Germinal center (tissue), 1 donor: ENCODE measurements at regions not wholly inside any gene's neighbourhood (a gene's known extent, or its start where the extent isn't known, plus 50 kb on each side); places are given as distances from the start of the nearest gene placed in this dataset.
"Not testable (repeated sequence)": the region's sequence is repeated elsewhere in the genome, so short reads cannot be mapped to it uniquely, and the experiment has no call there.

Experiments
- DNase-seq: peaks from one replicate; pipeline ENCODE4 v3.0.0; 2012; ENCODE audit warnings: mixed read lengths, low spot score

- DNase-seq, result no peak
Measured at GRCh38 chr4:160485071-160485687, 1382.3 kb downstream of the RAPGEF2 start.

- no peak for DNase-seq
Measured at GRCh38 chr4:160492181-160492580, 1389.3 kb downstream of the RAPGEF2 start.

- DNase-seq, result no peak
Measured at GRCh38 chr4:160493206-160493605, 1390.3 kb downstream of the RAPGEF2 start.

- no peak for DNase-seq
Measured at GRCh38 chr4:160495356-160495755, 1392.5 kb downstream of the RAPGEF2 start.

GRCh38 chr4:160498211-160498610, 1395.3 kb downstream of the RAPGEF2 start:
- DNase-seq, result no peak

- no peak for DNase-seq
Measured at GRCh38 chr4:160505724-160506123, 1402.8 kb downstream of the RAPGEF2 start.

- no peak for DNase-seq
Measured at GRCh38 chr4:160510928-160511327, 1408.0 kb downstream of the RAPGEF2 start.

GRCh38 chr4:160514126-160514525, 1411.2 kb downstream of the RAPGEF2 start:
- no peak for DNase-seq

- DNase-seq, result no peak
Measured at GRCh38 chr4:160523231-160523630, 1420.4 kb downstream of the RAPGEF2 start.

GRCh38 chr4:160537681-160538080, 1434.8 kb downstream of the RAPGEF2 start:
- no peak for DNase-seq

- DNase-seq, result no peak
Measured at GRCh38 chr4:160546201-160546600, 1443.3 kb downstream of the RAPGEF2 start.

GRCh38 chr4:160549951-160550519, 1447.2 kb downstream of the RAPGEF2 start:
- not testable (repeated sequence) for DNase-seq

GRCh38 chr4:160562661-160563060, 1459.8 kb downstream of the RAPGEF2 start:
- no peak for DNase-seq

GRCh38 chr4:160563552-160564282, 1460.8 kb downstream of the RAPGEF2 start:
- DNase-seq, result no peak

- DNase-seq, result no peak
Measured at GRCh38 chr4:160567634-160568033, 1464.8 kb downstream of the RAPGEF2 start.

- DNase-seq, result no peak
Measured at GRCh38 chr4:160570271-160570670, 1467.4 kb downstream of the RAPGEF2 start.

GRCh38 chr4:160574272-160574671, 1471.4 kb downstream of the RAPGEF2 start:
- not testable (repeated sequence) for DNase-seq

- DNase-seq, result no peak
Measured at GRCh38 chr4:160580581-160580980, 1477.7 kb downstream of the RAPGEF2 start.

GRCh38 chr4:160592258-160592657, 1489.4 kb downstream of the RAPGEF2 start:
- no peak for DNase-seq

- DNase-seq, result no peak
Measured at GRCh38 chr4:160595646-160596045, 1492.8 kb downstream of the RAPGEF2 start.

- DNase-seq, result no peak
Measured at GRCh38 chr4:160604541-160604940, 1501.7 kb downstream of the RAPGEF2 start.

GRCh38 chr4:160611181-160611580, 1508.3 kb downstream of the RAPGEF2 start:
- DNase-seq, result no peak

GRCh38 chr4:160631044-160631443, 1528.2 kb downstream of the RAPGEF2 start:
- no peak for DNase-seq
